ENCODE measurements at regions not wholly inside any gene's neighbourhood (a gene's known extent, or its start where the extent isn't known, plus 50 kb on each side); places are given as distances from the start of the nearest gene placed in this dataset.

- BruUV-seq (replicated peaks), result no TSS peak
- no peaks in the 10 kb centered on the region for H3K36me3 ChIP-seq (ENCODE audit: control insufficient read depth, insufficient read depth, low read length)
- TF ChIP-seq ZFP1 (CRISPR knock-in tag; IDR thresholded peaks at IDR 0.05) (no peak), ELF2 (CRISPR knock-in tag; IDR thresholded peaks at IDR 0.05) (no peak), ZNF354B (CRISPR knock-in tag; IDR thresholded peaks at IDR 0.05) (no peak), RFX5 (IDR thresholded peaks at IDR 0.05; ENCODE audit: low read depth, low read length) (no peak), ARNT (IDR thresholded peaks at IDR 0.05) (no peak), MTA3 (IDR thresholded peaks at IDR 0.05; ENCODE audit: borderline replicate concordance) (no peak), TCF7 (IDR thresholded peaks at IDR 0.05; ENCODE audit: borderline replicate concordance) (no peak), BRD9 (IDR thresholded peaks at IDR 0.05; ENCODE audit: low read depth, partially characterized antibody) (no peak), ESRRA (IDR thresholded peaks at IDR 0.05; ENCODE audit: borderline replicate concordance, low read depth) (no peak), PTBP1 (IDR thresholded peaks at IDR 0.05; ENCODE audit: low read depth, low read length) (no peak), TCF15 (CRISPR knock-in tag; IDR thresholded peaks at IDR 0.05) (no peak), ZNF140 (CRISPR knock-in tag; IDR thresholded peaks at IDR 0.05) (no peak), KAT2B (IDR thresholded peaks at IDR 0.05; ENCODE audit: low read depth, low read length) (no peak), ZFPM2 (CRISPR knock-in tag; IDR thresholded peaks at IDR 0.05) (no peak), SMAD4 (CRISPR knock-in tag; conservative IDR thresholded peaks at IDR 0.05) (no peak), MTA1 (IDR thresholded peaks at IDR 0.05; ENCODE audit: borderline replicate concordance) (no peak), ZNF699 (CRISPR knock-in tag; IDR thresholded peaks at IDR 0.05; ENCODE audit: insufficient replicate concordance) (no peak), ZNF444 (CRISPR knock-in tag; IDR thresholded peaks at IDR 0.05) (no peak)
- TF ChIP-seq, protein P1, sequence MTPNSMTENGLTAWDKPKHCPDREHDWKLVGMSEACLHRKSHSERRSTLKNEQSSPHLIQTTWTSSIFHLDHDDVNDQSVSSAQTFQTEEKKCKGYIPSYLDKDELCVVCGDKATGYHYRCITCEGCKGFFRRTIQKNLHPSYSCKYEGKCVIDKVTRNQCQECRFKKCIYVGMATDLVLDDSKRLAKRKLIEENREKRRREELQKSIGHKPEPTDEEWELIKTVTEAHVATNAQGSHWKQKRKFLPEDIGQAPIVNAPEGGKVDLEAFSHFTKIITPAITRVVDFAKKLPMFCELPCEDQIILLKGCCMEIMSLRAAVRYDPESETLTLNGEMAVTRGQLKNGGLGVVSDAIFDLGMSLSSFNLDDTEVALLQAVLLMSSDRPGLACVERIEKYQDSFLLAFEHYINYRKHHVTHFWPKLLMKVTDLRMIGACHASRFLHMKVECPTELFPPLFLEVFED (CRISPR knock-in tag; conservative IDR thresholded peaks at IDR 0.05), result no peak
- ChIA-PET CTCF (ENCODE audit: low intra/inter-chr PET ratio) (no interaction called here), POLR2A (interaction anchor here (0.7 to 0.9 kb wide), 2 partner anchors 13 to 85 kb away, joined by 3 read pairs; no protein-coding TSS in a partner anchor)
- H3K9ac ChIP-seq (ENCODE audit: insufficient read depth in 1 of 2, low read depth in 2 of 2, low read length in 2 of 2), result no peak overlapping the region
- H3K9me1 ChIP-seq (ENCODE audit: control insufficient read depth, insufficient read depth, low read length), result no peaks in the 10 kb centered on the region
- H3K79me2 ChIP-seq (ENCODE audit: control insufficient read depth, insufficient read depth, low read length), result no peaks in the 10 kb centered on the region
- no peaks in the 10 kb centered on the region for H3K9me3 ChIP-seq (replicated peaks; ENCODE audit: control insufficient read depth, insufficient read depth, low read depth, low read length)
- H4K20me1 ChIP-seq (replicated peaks; ENCODE audit: control insufficient read depth, insufficient read depth, low read length), result no peaks in the 10 kb centered on the region
- H3K27me3 ChIP-seq (ENCODE audit: control insufficient read depth in 2 of 2, insufficient read depth in 2 of 2, low read length in 2 of 2), result peaks cover 0 to 13% of the 10 kb centered on the region in 2 experiments; a peak in 2 of 5 replicates
- ATAC-seq, result no peak
- intact Hi-C loops (cut with micrococcal nuclease) (no loop called here), in situ Hi-C loops (cut with MboI) (no loop called here)
- no peak for DNase-seq (ENCODE audit: extremely low read depth in 1 of 4, low spot score in 3 of 4)
- no peak overlapping the region for H3K27ac ChIP-seq (ENCODE audit: extremely low read depth, low read depth, low read length)
- no peak for FAIRE-seq
- H3K4me1 ChIP-seq (replicated peaks in 1 of 2; ENCODE audit: control insufficient read depth in 2 of 2, insufficient read depth in 2 of 2, low read length in 2 of 2), result no peaks in the 10 kb centered on the region
- no peak overlapping the region for H2AFZ ChIP-seq (ENCODE audit: low read depth, low read length)
- no peak overlapping the region for H3K4me3 ChIP-seq
- H3K4me2 ChIP-seq (ENCODE audit: insufficient read depth, low read length), result no peak overlapping the region
These were observed 90.4 kb upstream of the C5orf63 start for GRCh38 chr5:127163750-127164149.
